HG02678 (cell line): ENCODE measurements at regions not wholly inside any gene's neighbourhood (a gene's known extent, or its start where the extent isn't known, plus 50 kb on each side); places are given as distances from the start of the nearest gene placed in this dataset.

Experiments
- ATAC-seq: cut with Tn5 transposase; IDR thresholded peaks from one replicate; pipeline ENCODE4 v1.9.1; 2021; ENCODE audit warnings: mild to moderate bottlenecking, moderate library complexity; ENCODE audit not compliant: unreplicated experiment

GRCh38 chr21:17903029-17903806 lies 84.1 kb upstream of the C21orf91 start:
- no peak for ATAC-seq

GRCh38 chr21:17901458-17902079 lies 82.4 kb upstream of the C21orf91 start:
- no peak for ATAC-seq

- no peak for ATAC-seq
Observed at GRCh38 chr21:17900990-17901385, 81.8 kb upstream of the C21orf91 start.

GRCh38 chr21:17900281-17900989 lies 81.3 kb upstream of the C21orf91 start:
- no peak for ATAC-seq

GRCh38 chr21:17889171-17889570 lies 70.0 kb upstream of the C21orf91 start:
- no peak for ATAC-seq

GRCh38 chr21:17869115-17869514 lies 50.0 kb upstream of the C21orf91 start:
- ATAC-seq: no peak
